Frontal cortex (tissue), 3 donors: ENCODE measurements at regions not wholly inside any gene's neighbourhood (a gene's known extent, or its start where the extent isn't known, plus 50 kb on each side); places are given as distances from the start of the nearest gene placed in this dataset.
"Not testable (repeated sequence)": the region's sequence is repeated elsewhere in the genome, so short reads cannot be mapped to it uniquely, and the experiment has no call there.

Source experiments
- DNase-seq, 2 donors: peaks; one replicate each; pipeline ENCODE4 v3.0.0; 2012; ENCODE audit warnings: low spot score in 2 of 2
- FAIRE-seq: peaks from 2 replicates; lab custom pipeline; 2012; peaks lifted over from hg19 to GRCh38; lab: Jason Lieb, UNC
- donor health status: control.
- donor health status: control.
- donor health status: control.

GRCh38 chr13:84847107-84847506 lies 952.1 kb downstream of the SLITRK6 start:
- FAIRE-seq: no peak
- no peak for DNase-seq

GRCh38 chr13:84845907-84846619 lies 953.2 kb downstream of the SLITRK6 start:
- DNase-seq (no peak), FAIRE-seq (no peak)

DNA sequence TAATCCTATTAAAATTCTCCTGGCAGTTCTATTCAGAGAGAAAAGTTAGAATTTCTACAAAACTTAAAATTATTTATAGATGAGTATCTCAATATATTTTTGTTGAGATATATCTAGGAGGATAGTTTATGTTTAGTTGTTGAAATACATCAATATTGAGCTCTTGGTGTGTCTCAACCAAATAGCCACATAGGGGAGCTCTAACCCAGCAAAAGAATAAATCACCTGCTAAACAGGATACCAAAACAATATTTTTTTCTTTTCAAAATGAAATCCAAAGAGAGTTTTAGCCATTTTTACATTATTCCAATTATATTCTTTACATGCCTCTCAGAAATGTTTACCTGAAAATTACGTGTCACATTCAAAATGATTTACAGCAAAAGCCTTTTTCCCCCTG lies 954.7 kb downstream of the SLITRK6 start:
- DNase-seq (peak in 1 of 2 donors; percentile 5), FAIRE-seq (no peak)

DNA sequence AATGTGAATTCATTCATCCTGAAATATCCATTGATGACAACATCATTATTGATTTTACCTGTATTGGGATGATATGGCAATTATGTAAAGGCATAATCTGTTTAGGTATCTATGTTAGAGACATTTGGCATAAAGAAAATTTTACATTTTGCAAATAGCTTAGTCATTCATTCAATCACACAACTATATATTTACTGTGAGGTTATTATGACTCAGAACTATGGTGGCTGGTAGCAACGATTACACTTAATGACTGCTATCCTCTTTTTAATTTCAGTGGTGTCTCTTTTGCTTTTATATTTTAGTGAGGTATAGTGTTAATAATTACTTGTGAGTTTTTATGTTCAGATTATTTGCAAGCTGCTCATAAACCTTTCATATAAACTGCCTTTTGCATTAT lies 955.9 kb downstream of the SLITRK6 start:
- DNase-seq (no peak), FAIRE-seq (no peak)

GRCh38 chr13:84834201-84834600 lies 951.9 kb upstream of the SLITRK1 start:
- DNase-seq: no peak
- no peak for FAIRE-seq

GRCh38 chr13:84831666-84832657 lies 949.7 kb upstream of the SLITRK1 start:
- FAIRE-seq (no peak), DNase-seq (no peak)

- FAIRE-seq: no peak
- DNase-seq: no peak
Measured at GRCh38 chr13:84823528-84823927, 941.3 kb upstream of the SLITRK1 start.

- DNase-seq: no peak
- FAIRE-seq: no peak
Measured at GRCh38 chr13:84821261-84821660, 939.0 kb upstream of the SLITRK1 start.

GRCh38 chr13:84816567-84817105 lies 934.4 kb upstream of the SLITRK1 start:
- FAIRE-seq (no peak), DNase-seq (no peak)

- no peak for DNase-seq
- no peak for FAIRE-seq
Measured at GRCh38 chr13:84812789-84813188, 930.5 kb upstream of the SLITRK1 start.

GRCh38 chr13:84812078-84812477 lies 929.8 kb upstream of the SLITRK1 start:
- FAIRE-seq (no peak), DNase-seq (no peak)

GRCh38 chr13:84810781-84811180 lies 928.5 kb upstream of the SLITRK1 start:
- FAIRE-seq (no peak), DNase-seq (no peak)

GRCh38 chr13:84802073-84802472 lies 919.8 kb upstream of the SLITRK1 start:
- no peak for DNase-seq
- no peak for FAIRE-seq

GRCh38 chr13:84784443-84785153 lies 902.3 kb upstream of the SLITRK1 start:
- FAIRE-seq: no peak
- no peak for DNase-seq

DNA sequence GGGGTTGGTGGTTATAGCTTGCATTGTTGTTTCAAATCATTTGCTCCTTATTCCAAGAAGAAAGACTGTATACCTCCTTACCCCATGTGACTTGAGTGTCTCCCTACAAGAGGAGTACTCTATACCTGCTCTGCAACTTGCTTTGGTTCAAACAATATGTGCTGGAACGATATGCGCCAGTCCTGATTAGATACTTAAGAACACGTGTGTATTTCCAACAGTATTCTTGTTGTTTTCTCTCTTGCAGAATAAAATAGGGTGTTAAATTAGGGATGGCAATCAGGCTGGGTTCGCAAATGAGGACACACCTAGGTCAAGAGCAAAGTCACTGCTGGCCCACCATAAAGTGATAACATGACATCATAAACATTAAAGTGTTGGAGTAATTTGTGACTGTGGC lies 895.0 kb upstream of the SLITRK1 start:
- FAIRE-seq (no peak), DNase-seq (no peak)

DNA sequence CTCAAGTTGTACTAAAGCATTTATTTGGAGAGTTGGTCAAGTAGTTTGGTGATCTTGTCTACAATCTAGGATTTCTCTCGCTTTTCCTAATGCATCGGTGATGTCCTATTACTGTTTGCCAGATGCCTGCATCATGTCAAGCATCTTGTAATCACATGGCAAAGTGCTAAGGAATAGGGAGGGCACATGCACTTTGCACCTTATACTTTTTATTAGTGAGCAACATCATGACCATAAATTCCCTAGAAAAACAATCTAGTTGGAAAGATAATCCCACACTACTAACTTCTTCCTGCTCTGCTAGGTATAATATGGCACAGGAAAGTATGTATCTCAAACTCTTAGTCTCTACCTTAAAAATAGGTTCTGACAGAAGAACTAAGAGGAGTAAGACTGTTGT lies 894.3 kb upstream of the SLITRK1 start:
- DNase-seq (no peak), FAIRE-seq (no peak)

GRCh38 chr13:84775920-84776319 lies 893.6 kb upstream of the SLITRK1 start:
- FAIRE-seq, DNase-seq: not testable (repeated sequence)

- no peak for DNase-seq
- FAIRE-seq: no peak
Measured at GRCh38 chr13:84774111-84774510, 891.8 kb upstream of the SLITRK1 start.

GRCh38 chr13:84760956-84761355 lies 878.7 kb upstream of the SLITRK1 start:
- no peak for FAIRE-seq
- DNase-seq: no peak

- DNase-seq (no peak), FAIRE-seq (no peak)
Measured at GRCh38 chr13:84749126-84749525, 866.9 kb upstream of the SLITRK1 start.
